ENCODE measurements at regions not wholly inside any gene's neighbourhood (a gene's known extent, or its start where the extent isn't known, plus 50 kb on each side); places are given as distances from the start of the nearest gene placed in this dataset.
"Not testable (repeated sequence)": the region's sequence is repeated elsewhere in the genome, so short reads cannot be mapped to it uniquely, and the experiment has no call there.

DNA sequence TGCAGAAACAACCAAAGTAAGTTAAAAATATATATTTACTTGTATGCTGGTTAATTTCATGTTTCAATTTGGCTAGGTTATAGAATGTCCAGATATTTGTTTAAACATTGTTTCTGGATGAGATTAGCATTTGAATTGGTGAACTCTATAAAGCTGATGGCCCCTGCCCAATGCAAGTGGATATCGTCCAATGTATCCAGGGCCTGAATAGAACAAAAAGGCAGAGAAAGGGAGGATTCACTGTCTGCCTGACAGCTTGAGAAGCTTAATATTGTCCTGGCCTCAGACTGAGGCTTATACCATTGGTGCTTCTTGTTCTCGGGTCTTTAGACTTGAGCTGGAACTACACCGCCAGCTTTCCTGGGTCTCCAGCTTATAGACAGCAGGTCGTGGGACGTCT is 446.7 kb upstream of the ACTBL2 start:
- POLR2A ChIA-PET: no interaction called here

GRCh38 chr5:57923094-57923493 is 440.5 kb upstream of the ACTBL2 start:
- CTCF ChIA-PET; DNase-seq (ENCODE audit: extremely low spot score); POLR2A ChIA-PET: not testable (repeated sequence)

More for the DNA sequence above, 446.7 kb upstream of the ACTBL2 start:
- no peak for DNase-seq (ENCODE audit: extremely low spot score)
- no peak for TF ChIP-seq ELF4 (IDR thresholded peaks at IDR 0.05)
- no peak for TF ChIP-seq FOXM1 (IDR thresholded peaks at IDR 0.05; ENCODE audit: borderline replicate concordance)
- TF ChIP-seq CTBP1 (IDR thresholded peaks at IDR 0.05; ENCODE audit: borderline replicate concordance): no peak
- TF ChIP-seq PKNOX1 (IDR thresholded peaks at IDR 0.05): no peak
- no peak for TF ChIP-seq HDGF (IDR thresholded peaks at IDR 0.05; ENCODE audit: borderline replicate concordance)
- TF ChIP-seq ARNT (IDR thresholded peaks at IDR 0.05): no peak
- no peak for TF ChIP-seq ZNF384 (IDR thresholded peaks at IDR 0.05)
- no peak for TF ChIP-seq LEF1 (IDR thresholded peaks at IDR 0.05; ENCODE audit: borderline replicate concordance)
- no peak for TF ChIP-seq SUZ12 (IDR thresholded peaks at IDR 0.05)
- no peak for TF ChIP-seq BHLHE40 (IDR thresholded peaks at IDR 0.05; ENCODE audit: borderline replicate concordance)
- no peak for TF ChIP-seq FOXA1 (IDR thresholded peaks at IDR 0.05)
- no peak for TF ChIP-seq NFRKB (IDR thresholded peaks at IDR 0.05)
- CTCF ChIA-PET: no interaction called here

DNA sequence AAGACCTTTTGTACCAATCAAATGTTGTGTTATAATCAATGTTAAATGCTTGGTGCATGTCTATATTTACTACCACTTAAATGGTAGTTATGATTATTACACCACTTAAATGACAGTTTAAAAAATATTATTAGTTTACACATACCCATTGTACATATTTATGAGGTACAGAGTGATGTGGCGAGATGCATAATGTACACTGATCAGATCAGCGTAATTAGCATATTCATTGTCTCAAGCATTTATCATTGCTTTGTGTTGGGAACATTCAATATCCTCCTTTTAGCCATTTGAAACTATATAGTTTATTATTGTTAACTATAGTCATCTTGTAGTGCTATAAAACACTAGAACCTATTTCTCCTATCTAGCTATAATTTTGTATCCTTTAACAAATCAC is 434.4 kb upstream of the ACTBL2 start:
- no peak for TF ChIP-seq L3MBTL2 (conservative IDR thresholded peaks at IDR 0.05)
- no peak for TF ChIP-seq ARNT (IDR thresholded peaks at IDR 0.05)
- TF ChIP-seq NFRKB (IDR thresholded peaks at IDR 0.05): no peak
- TF ChIP-seq ELF4 (IDR thresholded peaks at IDR 0.05): no peak
- TF ChIP-seq PKNOX1 (IDR thresholded peaks at IDR 0.05): no peak
- no peak for TF ChIP-seq LEF1 (IDR thresholded peaks at IDR 0.05; ENCODE audit: borderline replicate concordance)
- no peak for TF ChIP-seq FOXK2 (IDR thresholded peaks at IDR 0.05)
- no peak for TF ChIP-seq BHLHE40 (IDR thresholded peaks at IDR 0.05; ENCODE audit: borderline replicate concordance)
- no peak for TF ChIP-seq FOXM1 (IDR thresholded peaks at IDR 0.05; ENCODE audit: borderline replicate concordance)
- TF ChIP-seq HDGF (IDR thresholded peaks at IDR 0.05; ENCODE audit: borderline replicate concordance): no peak
- TF ChIP-seq SP1 (IDR thresholded peaks at IDR 0.05): no peak
- no peak for TF ChIP-seq ZNF384 (IDR thresholded peaks at IDR 0.05)
- no peak for TF ChIP-seq FOXA1 (IDR thresholded peaks at IDR 0.05)
- no peak for TF ChIP-seq CTBP1 (IDR thresholded peaks at IDR 0.05; ENCODE audit: borderline replicate concordance)
- no peak for TF ChIP-seq TARDBP (IDR thresholded peaks at IDR 0.05)
- TF ChIP-seq SUZ12 (IDR thresholded peaks at IDR 0.05): no peak
- no peak for DNase-seq (ENCODE audit: extremely low spot score)
- ChIA-PET CTCF (no interaction called here), POLR2A (no interaction called here)

- ChIA-PET POLR2A (no interaction called here), CTCF (no interaction called here)
- no peak for DNase-seq (ENCODE audit: extremely low spot score)
- TF ChIP-seq NFRKB (IDR thresholded peaks at IDR 0.05): no peak
- no peak for TF ChIP-seq BHLHE40 (IDR thresholded peaks at IDR 0.05; ENCODE audit: borderline replicate concordance)
- no peak for TF ChIP-seq ARNT (IDR thresholded peaks at IDR 0.05)
- TF ChIP-seq PKNOX1 (IDR thresholded peaks at IDR 0.05): no peak
- TF ChIP-seq SUZ12 (IDR thresholded peaks at IDR 0.05): no peak
- no peak for TF ChIP-seq FOXA1 (IDR thresholded peaks at IDR 0.05)
- no peak for TF ChIP-seq TARDBP (IDR thresholded peaks at IDR 0.05)
- no peak for TF ChIP-seq LEF1 (IDR thresholded peaks at IDR 0.05; ENCODE audit: borderline replicate concordance)
- TF ChIP-seq ZNF384 (IDR thresholded peaks at IDR 0.05): no peak
- TF ChIP-seq SP1 (IDR thresholded peaks at IDR 0.05): no peak
- no peak for TF ChIP-seq FOXK2 (IDR thresholded peaks at IDR 0.05)
- TF ChIP-seq CTBP1 (IDR thresholded peaks at IDR 0.05; ENCODE audit: borderline replicate concordance): no peak
- no peak for TF ChIP-seq ELF4 (IDR thresholded peaks at IDR 0.05)
- TF ChIP-seq HDGF (IDR thresholded peaks at IDR 0.05; ENCODE audit: borderline replicate concordance): no peak
- no peak for TF ChIP-seq L3MBTL2 (conservative IDR thresholded peaks at IDR 0.05)
- TF ChIP-seq FOXM1 (IDR thresholded peaks at IDR 0.05; ENCODE audit: borderline replicate concordance): no peak
Measured at GRCh38 chr5:57915536-57915935, 432.9 kb upstream of the ACTBL2 start.

DNA sequence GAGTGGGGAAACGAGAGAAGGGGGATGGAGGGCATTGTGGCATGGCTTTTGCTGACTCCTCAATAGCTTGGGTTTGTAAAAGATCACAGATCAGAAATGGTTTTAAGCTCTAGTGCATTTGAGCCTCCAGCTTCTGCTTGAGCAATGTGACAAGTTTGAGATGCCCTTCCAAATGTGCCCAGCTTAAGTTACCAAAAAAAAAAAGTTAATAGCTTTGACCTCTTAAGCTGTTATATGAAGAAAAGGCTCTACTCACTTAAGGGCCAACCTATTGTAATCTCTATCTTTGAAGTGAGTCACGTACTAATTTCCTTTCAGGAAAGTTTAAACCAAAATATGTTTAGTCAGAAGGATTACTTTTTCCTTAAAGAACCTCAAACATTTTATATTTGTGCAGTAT is 428.8 kb upstream of the ACTBL2 start:
- CTCF ChIA-PET: no interaction called here

DNA sequence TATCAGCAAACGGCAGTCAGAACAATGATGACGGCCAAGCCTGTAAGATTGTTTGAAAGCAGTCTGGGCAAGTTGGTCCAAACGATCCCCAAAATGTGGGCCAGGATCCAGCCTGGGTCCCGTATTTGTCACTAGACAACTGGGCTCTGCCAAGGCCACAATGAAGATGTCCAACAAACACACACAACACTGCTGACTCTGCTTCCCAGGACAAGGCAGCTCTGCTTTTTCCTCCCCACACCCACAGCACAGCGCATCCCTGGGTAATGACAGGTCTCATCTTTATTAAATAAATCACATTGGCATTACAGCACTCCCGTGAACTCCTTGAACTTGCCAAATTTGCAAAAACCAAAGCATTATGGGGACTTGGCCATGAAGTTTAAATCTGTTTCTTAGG is 424.1 kb upstream of the ACTBL2 start:
- no peak for DNase-seq (ENCODE audit: extremely low spot score)
- TF ChIP-seq FOXA1 (IDR thresholded peaks at IDR 0.05) (no peak), SP1 (IDR thresholded peaks at IDR 0.05) (no peak), ELF4 (IDR thresholded peaks at IDR 0.05) (no peak), CTBP1 (IDR thresholded peaks at IDR 0.05; ENCODE audit: borderline replicate concordance) (no peak), L3MBTL2 (conservative IDR thresholded peaks at IDR 0.05) (no peak), PKNOX1 (IDR thresholded peaks at IDR 0.05) (no peak), LEF1 (IDR thresholded peaks at IDR 0.05; ENCODE audit: borderline replicate concordance) (no peak)
- CTCF ChIA-PET: no interaction called here
- POLR2A ChIA-PET: no interaction called here

More for the DNA sequence above, 428.8 kb upstream of the ACTBL2 start:
- POLR2A ChIA-PET: no interaction called here
- TF ChIP-seq SP1 (IDR thresholded peaks at IDR 0.05) (no peak), L3MBTL2 (conservative IDR thresholded peaks at IDR 0.05) (no peak), SUZ12 (IDR thresholded peaks at IDR 0.05) (no peak), ZNF384 (IDR thresholded peaks at IDR 0.05) (no peak), PKNOX1 (IDR thresholded peaks at IDR 0.05) (no peak), FOXA1 (IDR thresholded peaks at IDR 0.05) (no peak)
- DNase-seq (ENCODE audit: extremely low spot score): no peak
